ENCODE measurements at regions not wholly inside any gene's neighbourhood (a gene's known extent, or its start where the extent isn't known, plus 50 kb on each side); places are given as distances from the start of the nearest gene placed in this dataset.

DNA sequence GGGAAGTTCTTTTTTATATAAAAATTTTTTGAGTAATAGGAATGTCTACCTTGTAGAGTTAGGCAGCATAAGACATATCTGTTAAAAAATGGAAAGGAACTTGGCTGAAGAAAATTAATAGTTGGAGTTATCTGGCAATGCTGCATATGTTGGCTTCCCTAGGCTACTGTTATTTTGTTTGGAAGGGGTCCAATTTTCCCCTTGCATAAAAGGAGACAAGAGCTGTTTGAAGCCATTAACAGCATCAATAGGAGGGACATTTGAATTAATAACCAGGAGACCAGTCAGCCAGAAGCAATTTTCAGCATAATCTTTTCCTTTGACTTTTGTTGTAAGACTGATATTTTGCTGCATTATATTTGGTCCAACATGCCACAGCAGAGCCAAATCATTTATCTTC, 80.9 kb upstream of the TAB2 start:
- TF ChIP-seq POLR2AphosphoS5 (IDR thresholded peaks at IDR 0.05): no peak
- TF ChIP-seq, protein P1, sequence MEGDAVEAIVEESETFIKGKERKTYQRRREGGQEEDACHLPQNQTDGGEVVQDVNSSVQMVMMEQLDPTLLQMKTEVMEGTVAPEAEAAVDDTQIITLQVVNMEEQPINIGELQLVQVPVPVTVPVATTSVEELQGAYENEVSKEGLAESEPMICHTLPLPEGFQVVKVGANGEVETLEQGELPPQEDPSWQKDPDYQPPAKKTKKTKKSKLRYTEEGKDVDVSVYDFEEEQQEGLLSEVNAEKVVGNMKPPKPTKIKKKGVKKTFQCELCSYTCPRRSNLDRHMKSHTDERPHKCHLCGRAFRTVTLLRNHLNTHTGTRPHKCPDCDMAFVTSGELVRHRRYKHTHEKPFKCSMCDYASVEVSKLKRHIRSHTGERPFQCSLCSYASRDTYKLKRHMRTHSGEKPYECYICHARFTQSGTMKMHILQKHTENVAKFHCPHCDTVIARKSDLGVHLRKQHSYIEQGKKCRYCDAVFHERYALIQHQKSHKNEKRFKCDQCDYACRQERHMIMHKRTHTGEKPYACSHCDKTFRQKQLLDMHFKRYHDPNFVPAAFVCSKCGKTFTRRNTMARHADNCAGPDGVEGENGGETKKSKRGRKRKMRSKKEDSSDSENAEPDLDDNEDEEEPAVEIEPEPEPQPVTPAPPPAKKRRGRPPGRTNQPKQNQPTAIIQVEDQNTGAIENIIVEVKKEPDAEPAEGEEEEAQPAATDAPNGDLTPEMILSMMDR (IDR thresholded peaks at IDR 0.05): no peak

Data from breast epithelium (tissue), 3 donors.